Caco-2 (cell line): ENCODE measurements at regions not wholly inside any gene's neighbourhood (a gene's known extent, or its start where the extent isn't known, plus 50 kb on each side); places are given as distances from the start of the nearest gene placed in this dataset.

Experiments used
- BruUV-seq: library from RNA; stranded (reverse); fragments of 400-500 nt; replicated peaks from 2 replicates; lab custom pipeline; 2021; lab: Mats Ljungman, UMichigan
- CTCF ChIA-PET: fragments of 300-600 bp; sonication (Branson Sonifier 250); formaldehyde crosslinking; loops from one replicate; lab custom pipeline; 2022; ENCODE audit warnings: antibody characterized with exemption; lab: Charles Lee
- POLR2A ChIA-PET: fragments of 300-600 bp; sonication (Branson Sonifier 250); formaldehyde crosslinking; loops from one replicate; lab custom pipeline; 2022; ENCODE audit warnings: antibody characterized with exemption; lab: Charles Lee
- DNase-seq, 2 experiments: peaks; one replicate each; pipeline versions ENCODE4 v3.0.0 to v3.0.0-alpha.2; 2020 to 2022
- H3K27me3 ChIP-seq: replicated peaks from 2 replicates; pipeline ENCODE4 v1.6.0; 2011; ENCODE audit warnings: low read length; ENCODE audit not compliant: control insufficient read depth, insufficient read depth
- H3K36me3 ChIP-seq: 2 replicates; pipeline ENCODE4 v1.5.1; 2011; ENCODE audit warnings: low read length; ENCODE audit not compliant: control insufficient read depth, insufficient read depth
- H3K4me1 ChIP-seq: fragments of 250-450 bp; sonication (Bioruptor Pico); 2 replicates; pipeline ENCODE4 v1.5.1; 2020; ENCODE audit warnings: mild to moderate bottlenecking
- H3K4me3 ChIP-seq: 2 replicates; pipeline ENCODE4 v1.5.1; 2011; ENCODE audit warnings: low read depth, mild to moderate bottlenecking, control low read depth, low read length
- H3K9me3 ChIP-seq: fragments of 250-450 bp; sonication (Bioruptor Pico); 2 replicates; pipeline ENCODE4 v1.5.1; 2020; ENCODE audit warnings: mild to moderate bottlenecking, moderate library complexity
- H3K27ac Mint-ChIP-seq: one replicate; pipeline ENCODE4 v1.8.0; 2022; ENCODE audit warnings: mixed read lengths; ENCODE audit not compliant: unreplicated experiment
- H3K27me3 Mint-ChIP-seq: one replicate; pipeline ENCODE4 v1.8.0; 2022; ENCODE audit warnings: mixed read lengths; ENCODE audit not compliant: insufficient read depth, unreplicated experiment
- H3K36me3 Mint-ChIP-seq: one replicate; pipeline ENCODE4 v1.8.0; 2022; ENCODE audit warnings: mild to moderate bottlenecking, mixed read lengths; ENCODE audit not compliant: insufficient read depth, unreplicated experiment
- H3K4me1 Mint-ChIP-seq: one replicate; pipeline ENCODE4 v1.8.0; 2022; ENCODE audit warnings: low read depth, mixed read lengths; ENCODE audit not compliant: unreplicated experiment
- H3K4me3 Mint-ChIP-seq: one replicate; pipeline ENCODE4 v1.8.0; 2022; ENCODE audit warnings: mild to moderate bottlenecking, moderate library complexity, mixed read lengths; ENCODE audit not compliant: unreplicated experiment
- H3K9me3 Mint-ChIP-seq: one replicate; pipeline ENCODE4 v1.8.0; 2022; ENCODE audit warnings: mixed read lengths; ENCODE audit not compliant: unreplicated experiment
- intact Hi-C: fragments of 100-400 bp; cut with micrococcal nuclease; formaldehyde crosslinking; loops from one replicate; pipeline ENCODE4 v1.10.0; 2022; ENCODE audit not compliant: unreplicated experiment
- TF ChIP-seq, protein P1 (sequence below), 2 experiments: fragments of 200-600 bp in 1 of 2; IDR thresholded peaks; 1 replicate in 1 of 2; 2 replicates in 1 of 2; pipeline versions ENCODE4 v1.5.1 to v1.8.0; 2011 to 2022; ENCODE audit warnings: antibody characterized with exemption in 1 of 2, control low read depth in 1 of 2, inconsistent platforms in 1 of 2, low read depth in 1 of 2, low read length in 1 of 2, mild to moderate bottlenecking in 1 of 2, moderate library complexity in 1 of 2; ENCODE audit not compliant: insufficient read depth in 1 of 2, severe bottlenecking in 1 of 2, unreplicated experiment in 1 of 2

DNA sequence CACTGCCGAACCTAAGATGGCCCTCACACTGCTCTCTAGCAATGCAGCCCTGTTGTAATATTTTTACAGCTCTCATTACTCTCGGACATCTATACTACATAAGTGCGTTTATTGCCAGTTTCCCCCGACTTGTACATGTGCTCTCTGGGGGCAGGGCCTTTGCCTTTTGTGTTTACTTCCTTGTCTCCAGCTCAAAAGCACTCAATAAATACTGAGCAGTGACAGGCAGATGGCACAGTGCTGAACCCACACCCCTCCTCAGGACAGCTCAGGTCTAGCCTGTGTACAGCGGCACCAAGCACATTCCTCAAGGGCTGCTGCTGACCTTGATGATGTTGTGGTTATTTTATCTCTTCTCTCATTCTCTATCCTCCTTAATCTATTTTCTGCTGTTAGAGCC, 68.0 kb upstream of the ELMO1 start:
- CTCF ChIA-PET, result interaction anchor here (1.3 kb wide), 1 partner anchor 21 kb away, joined by 4 read pairs; no protein-coding TSS in a partner anchor
- POLR2A ChIA-PET, result no interaction called here
- Histone ChIP-seq H3K9me3 (no peaks in the 10 kb centered on the region), H3K4me1 (no peaks in the 10 kb centered on the region), H3K36me3 (no peaks in the 10 kb centered on the region), H3K4me3 (no peak overlapping the region), H3K27me3 (no peaks in the 10 kb centered on the region)
- Mint-ChIP-seq H3K9me3 (no peaks in the 10 kb centered on the region), H3K4me1 (no peaks in the 10 kb centered on the region), H3K36me3 (no peaks in the 10 kb centered on the region), H3K4me3 (no peak overlapping the region), H3K27ac (no peak overlapping the region), H3K27me3 (peaks cover 4% of the 10 kb centered on the region)
- intact Hi-C loops, result no loop called here
- no TSS peak for BruUV-seq
- TF ChIP-seq, protein P1, sequence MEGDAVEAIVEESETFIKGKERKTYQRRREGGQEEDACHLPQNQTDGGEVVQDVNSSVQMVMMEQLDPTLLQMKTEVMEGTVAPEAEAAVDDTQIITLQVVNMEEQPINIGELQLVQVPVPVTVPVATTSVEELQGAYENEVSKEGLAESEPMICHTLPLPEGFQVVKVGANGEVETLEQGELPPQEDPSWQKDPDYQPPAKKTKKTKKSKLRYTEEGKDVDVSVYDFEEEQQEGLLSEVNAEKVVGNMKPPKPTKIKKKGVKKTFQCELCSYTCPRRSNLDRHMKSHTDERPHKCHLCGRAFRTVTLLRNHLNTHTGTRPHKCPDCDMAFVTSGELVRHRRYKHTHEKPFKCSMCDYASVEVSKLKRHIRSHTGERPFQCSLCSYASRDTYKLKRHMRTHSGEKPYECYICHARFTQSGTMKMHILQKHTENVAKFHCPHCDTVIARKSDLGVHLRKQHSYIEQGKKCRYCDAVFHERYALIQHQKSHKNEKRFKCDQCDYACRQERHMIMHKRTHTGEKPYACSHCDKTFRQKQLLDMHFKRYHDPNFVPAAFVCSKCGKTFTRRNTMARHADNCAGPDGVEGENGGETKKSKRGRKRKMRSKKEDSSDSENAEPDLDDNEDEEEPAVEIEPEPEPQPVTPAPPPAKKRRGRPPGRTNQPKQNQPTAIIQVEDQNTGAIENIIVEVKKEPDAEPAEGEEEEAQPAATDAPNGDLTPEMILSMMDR (IDR thresholded peaks at IDR 0.05; ENCODE audit: insufficient read depth in 1 of 2, low read depth in 1 of 2, low read length in 1 of 2, severe bottlenecking in 1 of 2, unreplicated experiment in 1 of 2), result no peak
- DNase-seq, result no peak

DNA sequence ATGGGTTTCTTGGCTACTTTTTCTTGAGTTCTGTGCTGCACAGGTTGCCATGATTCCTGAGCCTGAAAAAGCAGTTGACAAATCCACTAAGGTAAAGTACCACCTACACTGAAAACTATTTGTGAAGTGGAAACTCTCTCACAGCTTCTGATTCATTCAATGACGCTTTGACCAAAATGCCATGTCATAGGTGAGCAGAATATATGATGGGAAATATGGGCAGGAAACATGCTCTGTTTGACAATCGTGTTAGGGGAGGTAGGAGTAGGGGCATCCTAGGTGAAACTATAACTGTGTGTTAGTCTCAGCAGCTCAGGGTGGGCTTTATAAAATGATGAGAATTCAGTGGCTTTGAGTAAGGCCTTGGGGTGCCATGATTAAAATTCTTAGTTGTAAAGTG, 69.6 kb upstream of the ELMO1 start:
- no peaks in the 10 kb centered on the region for H3K9me3 Mint-ChIP-seq
- ChIA-PET CTCF (no interaction called here), POLR2A (no interaction called here)
- H3K36me3 Mint-ChIP-seq, result no peaks in the 10 kb centered on the region
- no peaks in the 10 kb centered on the region for H3K36me3 ChIP-seq
- BruUV-seq, result no TSS peak
- no peak overlapping the region for H3K4me3 Mint-ChIP-seq
- TF ChIP-seq, protein P1 (IDR thresholded peaks at IDR 0.05; ENCODE audit: insufficient read depth in 1 of 2, low read depth in 1 of 2, low read length in 1 of 2, severe bottlenecking in 1 of 2, unreplicated experiment in 1 of 2), result no peak
- DNase-seq, result no peak
- H3K4me1 ChIP-seq, result no peaks in the 10 kb centered on the region
- no peak overlapping the region for H3K4me3 ChIP-seq
- intact Hi-C loops, result no loop called here
- no peaks in the 10 kb centered on the region for H3K27me3 ChIP-seq
- no peaks in the 10 kb centered on the region for H3K4me1 Mint-ChIP-seq
- H3K27me3 Mint-ChIP-seq, result peaks cover 4% of the 10 kb centered on the region
- no peak overlapping the region for H3K27ac Mint-ChIP-seq
- no peaks in the 10 kb centered on the region for H3K9me3 ChIP-seq

DNA sequence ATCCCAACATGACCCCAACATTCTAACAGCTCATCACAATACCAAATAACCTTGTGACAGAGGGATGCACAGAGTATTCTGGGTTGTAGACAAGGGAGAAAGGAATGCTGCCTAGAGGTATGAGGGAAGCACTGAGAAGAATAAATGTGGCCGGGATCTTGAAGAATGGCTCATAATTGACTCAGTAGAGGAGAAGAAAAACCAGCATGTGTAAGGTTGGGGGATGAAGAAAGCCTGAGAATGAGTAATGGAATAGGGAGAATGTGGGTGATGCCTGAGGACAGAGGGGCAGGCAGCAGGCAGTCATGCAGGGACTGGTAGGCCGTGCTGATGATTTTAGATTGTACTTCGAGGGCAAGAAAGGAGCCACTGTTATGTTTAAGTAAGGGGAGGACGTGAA, 75.4 kb upstream of the ELMO1 start:
- TF ChIP-seq, protein P1 (IDR thresholded peaks at IDR 0.05; ENCODE audit: insufficient read depth in 1 of 2, low read depth in 1 of 2, low read length in 1 of 2, severe bottlenecking in 1 of 2, unreplicated experiment in 1 of 2), result no peak
- no TSS peak for BruUV-seq
- Mint-ChIP-seq H3K4me3 (no peak overlapping the region), H3K9me3 (no peaks in the 10 kb centered on the region), H3K36me3 (no peaks in the 10 kb centered on the region), H3K4me1 (no peaks in the 10 kb centered on the region), H3K27me3 (peaks cover 4% of the 10 kb centered on the region), H3K27ac (no peak overlapping the region)
- DNase-seq, result no peak
- intact Hi-C loops, result no loop called here
- Histone ChIP-seq H3K4me1 (no peaks in the 10 kb centered on the region), H3K4me3 (no peak overlapping the region), H3K27me3 (peaks cover 2% of the 10 kb centered on the region; the same call in 1 of the 2 replicates), H3K36me3 (no peaks in the 10 kb centered on the region), H3K9me3 (no peaks in the 10 kb centered on the region; the same call in 1 of the 2 replicates)
- ChIA-PET CTCF (no interaction called here), POLR2A (no interaction called here)
